Lower leg skin (tissue), 3 donors: ENCODE measurements at regions not wholly inside any gene's neighbourhood (a gene's known extent, or its start where the extent isn't known, plus 50 kb on each side); places are given as distances from the start of the nearest gene placed in this dataset.

Experiments used
- POLR2A ChIP-seq, 2 donors: fragments of 450-650 bp; IDR thresholded peaks; one replicate each; pipeline ENCODE4 v1.6.1; 2016 to 2017; ENCODE audit warnings: antibody characterized with exemption in 2 of 2, mild to moderate bottlenecking in 1 of 2, moderate library complexity in 1 of 2
- TF ChIP-seq, protein P1 (sequence below), 3 donors: fragments of 450-650 bp; IDR thresholded peaks; one replicate each; pipeline ENCODE4 v1.5.1; 2016; ENCODE audit warnings: antibody characterized with exemption in 3 of 3, mild to moderate bottlenecking in 3 of 3, moderate library complexity in 2 of 3

DNA sequence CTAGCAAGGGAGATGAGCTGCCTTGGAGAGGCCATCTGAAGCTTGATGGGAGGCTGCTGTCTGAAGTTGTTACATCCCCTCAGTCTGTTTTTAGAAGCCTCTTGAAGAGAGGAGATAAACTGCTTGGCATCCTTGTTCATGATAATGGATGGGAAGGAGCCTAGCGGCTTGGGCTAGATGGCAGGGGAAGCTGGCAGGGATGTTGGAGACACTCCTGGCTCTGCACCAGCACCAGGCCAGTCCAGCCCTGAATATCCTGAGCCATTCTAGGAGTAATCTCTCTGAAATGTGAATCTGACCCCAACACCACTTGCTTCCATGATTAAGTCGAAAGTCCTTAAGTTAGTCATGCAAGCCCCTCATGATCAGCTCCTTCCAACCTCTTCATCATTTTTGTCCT lies 310.5 kb downstream of the NSG2 start:
- TF ChIP-seq, protein P1, sequence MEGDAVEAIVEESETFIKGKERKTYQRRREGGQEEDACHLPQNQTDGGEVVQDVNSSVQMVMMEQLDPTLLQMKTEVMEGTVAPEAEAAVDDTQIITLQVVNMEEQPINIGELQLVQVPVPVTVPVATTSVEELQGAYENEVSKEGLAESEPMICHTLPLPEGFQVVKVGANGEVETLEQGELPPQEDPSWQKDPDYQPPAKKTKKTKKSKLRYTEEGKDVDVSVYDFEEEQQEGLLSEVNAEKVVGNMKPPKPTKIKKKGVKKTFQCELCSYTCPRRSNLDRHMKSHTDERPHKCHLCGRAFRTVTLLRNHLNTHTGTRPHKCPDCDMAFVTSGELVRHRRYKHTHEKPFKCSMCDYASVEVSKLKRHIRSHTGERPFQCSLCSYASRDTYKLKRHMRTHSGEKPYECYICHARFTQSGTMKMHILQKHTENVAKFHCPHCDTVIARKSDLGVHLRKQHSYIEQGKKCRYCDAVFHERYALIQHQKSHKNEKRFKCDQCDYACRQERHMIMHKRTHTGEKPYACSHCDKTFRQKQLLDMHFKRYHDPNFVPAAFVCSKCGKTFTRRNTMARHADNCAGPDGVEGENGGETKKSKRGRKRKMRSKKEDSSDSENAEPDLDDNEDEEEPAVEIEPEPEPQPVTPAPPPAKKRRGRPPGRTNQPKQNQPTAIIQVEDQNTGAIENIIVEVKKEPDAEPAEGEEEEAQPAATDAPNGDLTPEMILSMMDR (IDR thresholded peaks at IDR 0.05), result no peak
- TF ChIP-seq POLR2A (IDR thresholded peaks at IDR 0.05), result no peak
